AML-193 (cell line): ENCODE measurements at regions not wholly inside any gene's neighbourhood (a gene's known extent, or its start where the extent isn't known, plus 50 kb on each side); places are given as distances from the start of the nearest gene placed in this dataset.

Source experiments
- DNase-seq, 2 experiments: peaks; one replicate each; lab custom pipeline; 2025; lab: John Stamatoyannopoulos, UW

- DNase-seq: peak; percentile 93 to 95
Measured at GRCh38 chr13:105139380-105140285, 1395.8 kb downstream of the EFNB2 start.

GRCh38 chr13:105139048-105139379 is 1396.4 kb downstream of the EFNB2 start:
- peak in 1 of 2 experiments; percentile 59 for DNase-seq

- DNase-seq: no peak
Measured at GRCh38 chr13:105135852-105136615, 1399.4 kb downstream of the EFNB2 start.

GRCh38 chr13:105127732-105128131 is 1407.7 kb downstream of the EFNB2 start:
- DNase-seq: no peak

- no peak for DNase-seq
Measured at GRCh38 chr13:105121221-105121620, 1414.2 kb downstream of the EFNB2 start.

- DNase-seq: no peak
Measured at GRCh38 chr13:105118426-105118985, 1417.0 kb downstream of the EFNB2 start.

GRCh38 chr13:105116966-105117365 is 1418.5 kb downstream of the EFNB2 start:
- no peak for DNase-seq

GRCh38 chr13:105112561-105112960 is 1422.9 kb downstream of the EFNB2 start:
- DNase-seq: no peak

GRCh38 chr13:105107781-105108180 is 1427.7 kb downstream of the EFNB2 start:
- no peak for DNase-seq

GRCh38 chr13:105105471-105105870 is 1430.0 kb downstream of the EFNB2 start:
- DNase-seq: no peak

GRCh38 chr13:105097521-105097920 is 1437.9 kb downstream of the EFNB2 start:
- peak; percentile 60 to 68 for DNase-seq

GRCh38 chr13:105089858-105090643 is 1445.4 kb downstream of the EFNB2 start:
- no peak for DNase-seq

- no peak for DNase-seq
Measured at GRCh38 chr13:105087945-105088344, 1447.5 kb downstream of the EFNB2 start.

GRCh38 chr13:105084931-105085330 is 1450.5 kb downstream of the EFNB2 start:
- no peak for DNase-seq

GRCh38 chr13:105083992-105084391 is 1451.5 kb downstream of the EFNB2 start:
- DNase-seq: no peak

- no peak for DNase-seq
Measured at GRCh38 chr13:105074755-105075154, 1460.7 kb downstream of the EFNB2 start.

GRCh38 chr13:105073041-105073440 is 1462.4 kb downstream of the EFNB2 start:
- DNase-seq: no peak

GRCh38 chr13:105070452-105070851 is 1465.0 kb downstream of the EFNB2 start:
- no peak for DNase-seq

GRCh38 chr13:105069106-105069505 is 1466.4 kb downstream of the EFNB2 start:
- DNase-seq: no peak

- no peak for DNase-seq
Measured at GRCh38 chr13:105063676-105064075, 1471.8 kb downstream of the EFNB2 start.

GRCh38 chr13:105059786-105060185 is 1475.7 kb downstream of the EFNB2 start:
- no peak for DNase-seq

GRCh38 chr13:105058517-105058916 is 1476.9 kb downstream of the EFNB2 start:
- no peak for DNase-seq
